IMR-90 (cell line): ENCODE measurements at regions not wholly inside any gene's neighbourhood (a gene's known extent, or its start where the extent isn't known, plus 50 kb on each side); places are given as distances from the start of the nearest gene placed in this dataset.

Experiments used
- ATAC-seq: fragments of 200-7000 bp; cut with Tn5 transposase; 2 replicates; pipeline ENCODE4 v1.9.1; 2020; ENCODE audit warnings: low read depth, mild to moderate bottlenecking, moderate library complexity
- BruUV-seq: library from RNA; stranded (reverse); fragments of 400-500 nt; replicated peaks from 2 replicates; lab custom pipeline; 2021; lab: Mats Ljungman, UMichigan
- CTCF ChIA-PET: fragments of 300-600 bp; formaldehyde crosslinking; extraction: SDS; loops from one replicate; lab custom pipeline; 2021; ENCODE audit warnings: antibody characterized with exemption; lab: Yijun Ruan, JAX
- POLR2A ChIA-PET: fragments of 300-600 bp; sonication (Branson Sonifier 250); formaldehyde crosslinking; loops from one replicate; lab custom pipeline; 2022; ENCODE audit warnings: antibody characterized with exemption; ENCODE audit not compliant: unreplicated experiment; lab: Charles Lee
- DNase-seq: peaks from one replicate; pipeline ENCODE4 v3.0.0; 2013
- H2AFZ ChIP-seq: replicated peaks from 2 replicates; pipeline ENCODE3; 2013; ENCODE audit warnings: low read length, mild to moderate bottlenecking; ENCODE audit not compliant: poor library complexity
- H2AK5ac ChIP-seq: 2 replicates; pipeline ENCODE4 v1.6.1; 2013; ENCODE audit warnings: low read depth, low read length, inconsistent platforms
- H2AK9ac ChIP-seq: replicated peaks from 2 replicates; pipeline ENCODE3; 2013; ENCODE audit warnings: mild to moderate bottlenecking, low read depth, low read length, moderate library complexity; ENCODE audit not compliant: poor library complexity
- H2BK120ac ChIP-seq: 2 replicates; pipeline ENCODE4 v1.6.1; 2013; ENCODE audit warnings: low read depth, low read length, inconsistent platforms
- H2BK15ac ChIP-seq: 3 replicates; pipeline ENCODE4 v1.6.1; 2013; ENCODE audit warnings: low read depth, low read length, inconsistent platforms
- H2BK20ac ChIP-seq: 2 replicates; pipeline ENCODE4 v1.6.1; 2013; ENCODE audit warnings: low read depth, mild to moderate bottlenecking, inconsistent platforms, low read length, moderate library complexity
- H2BK5ac ChIP-seq: 2 replicates; pipeline ENCODE4 v1.6.1; 2013; ENCODE audit warnings: mild to moderate bottlenecking, low read depth, low read length, inconsistent platforms; ENCODE audit not compliant: poor library complexity, severe bottlenecking
- H3K14ac ChIP-seq: replicated peaks from 2 replicates; pipeline ENCODE4 v1.6.1; 2013; ENCODE audit warnings: low read depth, low read length, inconsistent platforms
- H3K18ac ChIP-seq: 2 replicates; pipeline ENCODE4 v1.6.1; 2013; ENCODE audit warnings: low read depth, low read length, control low read depth
- H3K23ac ChIP-seq: 2 replicates; pipeline ENCODE4 v1.6.1; 2013; ENCODE audit warnings: low read depth, low read length, inconsistent platforms
- H3K27ac ChIP-seq: 2 replicates; pipeline ENCODE4 v1.5.1; 2013; ENCODE audit warnings: mild to moderate bottlenecking, control low read depth, low read length; ENCODE audit not compliant: insufficient read depth
- H3K27me3 ChIP-seq: 2 replicates; pipeline ENCODE4 v1.6.1; 2013; ENCODE audit warnings: low read length; ENCODE audit not compliant: control insufficient read depth, insufficient read depth
- H3K36me3 ChIP-seq: 2 replicates; pipeline ENCODE4 v1.6.1; 2013; ENCODE audit warnings: low read length, mixed read lengths; ENCODE audit not compliant: control insufficient read depth, insufficient read depth
- H3K4ac ChIP-seq: 2 replicates; pipeline ENCODE4 v1.6.1; 2013; ENCODE audit warnings: low read depth, low read length, inconsistent platforms
- H3K4me1 ChIP-seq: 2 replicates; pipeline ENCODE4 v1.6.1; 2013; ENCODE audit warnings: low read length, mixed read lengths; ENCODE audit not compliant: control insufficient read depth, insufficient read depth
- H3K4me2 ChIP-seq: 2 replicates; pipeline ENCODE4 v1.6.1; 2013; ENCODE audit warnings: low read depth, mild to moderate bottlenecking, control low read depth, low read length, moderate library complexity
- H3K4me3 ChIP-seq: 2 replicates; pipeline ENCODE4 v1.5.1; 2013; ENCODE audit warnings: low read depth, mild to moderate bottlenecking, control low read depth, low read length, moderate library complexity; ENCODE audit not compliant: insufficient read depth
- H3K56ac ChIP-seq: 2 replicates; pipeline ENCODE4 v1.6.1; 2013; ENCODE audit warnings: low read length, inconsistent platforms; ENCODE audit not compliant: insufficient read depth; ENCODE audit errors: extremely low read depth
- H3K79me1 ChIP-seq, 2 experiments: 2 replicates each; pipeline ENCODE4 v1.6.1; 2013; ENCODE audit warnings: low read length in 2 of 2, inconsistent platforms in 1 of 2, low read depth in 1 of 2
- H3K9ac ChIP-seq: 2 replicates; pipeline ENCODE4 v1.6.1; 2013; ENCODE audit warnings: low read depth, low read length, control low read depth
- H3K9me1 ChIP-seq: 2 replicates; pipeline ENCODE4 v1.6.1; 2013; ENCODE audit warnings: low read length, inconsistent platforms; ENCODE audit not compliant: insufficient read depth
- H3K9me3 ChIP-seq: 2 replicates; pipeline ENCODE4 v1.6.1; 2013; ENCODE audit warnings: low read length; ENCODE audit not compliant: control insufficient read depth, insufficient read depth
- H4K20me1 ChIP-seq: 2 replicates; pipeline ENCODE4 v1.6.1; 2013; ENCODE audit warnings: low read length, inconsistent platforms; ENCODE audit not compliant: insufficient read depth
- H4K5ac ChIP-seq: 2 replicates; pipeline ENCODE4 v1.6.1; 2013; ENCODE audit warnings: mild to moderate bottlenecking, low read depth, low read length, control low read depth
- H4K8ac ChIP-seq, 2 experiments: 2 replicates each; pipeline ENCODE4 v1.6.1; 2013; ENCODE audit warnings: low read depth in 2 of 2, low read length in 2 of 2, control low read depth in 1 of 2, inconsistent platforms in 1 of 2
- H4K91ac ChIP-seq: 2 replicates; pipeline ENCODE4 v1.6.1; 2013; ENCODE audit warnings: low read depth, low read length, inconsistent platforms; ENCODE audit not compliant: insufficient read depth
- CHD1 ChIP-seq: IDR thresholded peaks from 2 replicates; pipeline ENCODE4 v1.6.1; 2012; ENCODE audit warnings: low read depth, low read length, improper control_type of control experiment
- FOS ChIP-seq: fragments of 150-350 bp; IDR thresholded peaks from 2 replicates; pipeline ENCODE4 v1.6.1; 2016; ENCODE audit warnings: low read depth, low read length
- MAFK ChIP-seq: IDR thresholded peaks from 2 replicates; pipeline ENCODE4 v1.6.1; 2012; ENCODE audit warnings: low read depth, low read length, improper control_type of control experiment
- NFE2L2 ChIP-seq: fragments of 150-350 bp; IDR thresholded peaks from 2 replicates; pipeline ENCODE4 v1.6.1; 2016; ENCODE audit warnings: low read depth, mild to moderate bottlenecking, low read length
- RAD21 ChIP-seq: IDR thresholded peaks from 2 replicates; pipeline ENCODE4 v1.6.1; 2012; ENCODE audit warnings: low read length, improper control_type of control experiment
- SMC3 ChIP-seq: fragments of 150-350 bp; IDR thresholded peaks from 2 replicates; pipeline ENCODE4 v1.6.1; 2016; ENCODE audit warnings: low read depth, mild to moderate bottlenecking, antibody characterized with exemption, low read length, moderate library complexity
- WGBS, 2 experiments: methylation state at CpG; one replicate each; pipeline versions ENCODE4 v1.1.5 to v1.1.7; 2013; ENCODE audit warnings: missing lambda C conversion rate in 2 of 2; ENCODE audit not compliant: insufficient read length in 1 of 2; ENCODE audit errors: extremely low coverage in 2 of 2; 5-methylcytosine and 5-hydroxymethylcytosine counted together
- dilution Hi-C: fragments of 300-500 bp; cut with HindIII; formaldehyde crosslinking; loops from one replicate; pipeline ENCODE4 v1.14.3; 2018; ENCODE audit warnings: low sequenced_read_pairs; ENCODE audit not compliant: unreplicated experiment
- in situ Hi-C: fragments of 300-500 bp; cut with MboI; formaldehyde crosslinking; loops from 3 replicates; pipeline ENCODE4 v1.14.3; 2019; ENCODE audit warnings: low sequenced_read_pairs, inconsistent platforms, mixed read lengths
- intact Hi-C: fragments of 100-400 bp; cut with micrococcal nuclease; formaldehyde crosslinking; loops from 2 replicates; pipeline ENCODE4 v1.10.0; 2022

GRCh38 chr12:69030321-69030720 lies 97.3 kb upstream of the CPM start:
- Histone ChIP-seq H2BK5ac (no peak overlapping the region), H4K20me1 (no peaks in the 10 kb centered on the region), H2BK20ac (no peak overlapping the region), H3K9me3 (no peaks in the 10 kb centered on the region), H3K4ac (no peak overlapping the region), H3K14ac (no peak overlapping the region), H3K27me3 (no peaks in the 10 kb centered on the region), H3K18ac (no peak overlapping the region), H2BK120ac (no peak overlapping the region), H4K8ac (no peak overlapping the region), H3K36me3 (no peaks in the 10 kb centered on the region), H2AK5ac (no peak overlapping the region), H4K91ac (no peak overlapping the region), H3K4me2 (no peak overlapping the region), H3K4me1 (no peaks in the 10 kb centered on the region), H3K9me1 (peaks cover 7% of the 10 kb centered on the region), H2AK9ac (no peak overlapping the region), H3K23ac (no peak overlapping the region), H2BK15ac (no peak overlapping the region), H3K79me1 (no peaks in the 10 kb centered on the region), H2AFZ (no peak overlapping the region), H4K5ac (no peak overlapping the region), H3K9ac (no peak overlapping the region), H3K4me3 (no peak overlapping the region), H3K27ac (no peak overlapping the region), H3K56ac (no peak overlapping the region)
- WGBS, 2 experiments, result 86% methylated on average over 1 of the region's 2 CpGs; no CpG with 5 or more reads in 1 of the 2 experiments
- ChIA-PET CTCF (no interaction called here), POLR2A (no interaction called here)
- BruUV-seq, result no TSS peak
- intact Hi-C loops (no loop called here), in situ Hi-C loops (no loop called here), dilution Hi-C loops (no loop called here)
- ATAC-seq, result no peak
- no peak for DNase-seq
- no peak for TF ChIP-seq SMC3
- TF ChIP-seq CHD1, result no peak
- TF ChIP-seq FOS, result no peak
- no peak for TF ChIP-seq MAFK
- no peak for TF ChIP-seq RAD21
- no peak for TF ChIP-seq NFE2L2
